ENCODE measurements at regions not wholly inside any gene's neighbourhood (a gene's known extent, or its start where the extent isn't known, plus 50 kb on each side); places are given as distances from the start of the nearest gene placed in this dataset.

GRCh38 chr5:39640552-39640951 is 215.8 kb upstream of the DAB2 start:
- Histone ChIP-seq H3K36me3 (ENCODE audit: control insufficient read depth, insufficient read depth, low read length) (no peaks in the 10 kb centered on the region), H3K27me3 (ENCODE audit: control insufficient read depth, insufficient read depth, low read length) (no peaks in the 10 kb centered on the region), H3K4me3 (ENCODE audit: low read depth, low read length) (no peak overlapping the region)
- TF ChIP-seq CTCF (IDR thresholded peaks at IDR 0.05; ENCODE audit: insufficient read depth, low read length, poor library complexity, severe bottlenecking) = no peak
- DNase-seq (ENCODE audit: low read depth) = no peak

GRCh38 chr5:39639618-39640089 is 214.9 kb upstream of the DAB2 start:
- no peak for TF ChIP-seq CTCF (IDR thresholded peaks at IDR 0.05; ENCODE audit: insufficient read depth, low read length, poor library complexity, severe bottlenecking)
- Histone ChIP-seq H3K36me3 (ENCODE audit: control insufficient read depth, insufficient read depth, low read length) (no peaks in the 10 kb centered on the region), H3K4me3 (ENCODE audit: low read depth, low read length) (no peak overlapping the region), H3K27me3 (ENCODE audit: control insufficient read depth, insufficient read depth, low read length) (no peaks in the 10 kb centered on the region)
- DNase-seq (ENCODE audit: low read depth) = no peak

GRCh38 chr5:39638813-39639212 is 214.0 kb upstream of the DAB2 start:
- Histone ChIP-seq H3K27me3 (ENCODE audit: control insufficient read depth, insufficient read depth, low read length) (no peaks in the 10 kb centered on the region), H3K4me3 (ENCODE audit: low read depth, low read length) (no peak overlapping the region), H3K36me3 (ENCODE audit: control insufficient read depth, insufficient read depth, low read length) (no peaks in the 10 kb centered on the region)
- no peak for DNase-seq (ENCODE audit: low read depth)
- TF ChIP-seq CTCF (IDR thresholded peaks at IDR 0.05; ENCODE audit: insufficient read depth, low read length, poor library complexity, severe bottlenecking) = no peak

GRCh38 chr5:39633057-39633456 is 208.3 kb upstream of the DAB2 start:
- Histone ChIP-seq H3K27me3 (ENCODE audit: control insufficient read depth, insufficient read depth, low read length) (no peaks in the 10 kb centered on the region), H3K4me3 (ENCODE audit: low read depth, low read length) (no peak overlapping the region), H3K36me3 (ENCODE audit: control insufficient read depth, insufficient read depth, low read length) (no peaks in the 10 kb centered on the region)
- no peak for DNase-seq (ENCODE audit: low read depth)
- no peak for TF ChIP-seq CTCF (IDR thresholded peaks at IDR 0.05; ENCODE audit: insufficient read depth, low read length, poor library complexity, severe bottlenecking)

- Histone ChIP-seq H3K4me3 (ENCODE audit: low read depth, low read length) (no peak overlapping the region), H3K36me3 (ENCODE audit: control insufficient read depth, insufficient read depth, low read length) (no peaks in the 10 kb centered on the region), H3K27me3 (ENCODE audit: control insufficient read depth, insufficient read depth, low read length) (no peaks in the 10 kb centered on the region)
- no peak for DNase-seq (ENCODE audit: low read depth)
- no peak for TF ChIP-seq CTCF (IDR thresholded peaks at IDR 0.05; ENCODE audit: insufficient read depth, low read length, poor library complexity, severe bottlenecking)
These were observed 207.2 kb upstream of the DAB2 start for GRCh38 chr5:39631958-39632357.

- no peaks in the 10 kb centered on the region for H3K27me3 ChIP-seq (ENCODE audit: control insufficient read depth, insufficient read depth, low read length)
- H3K4me3 ChIP-seq (ENCODE audit: low read depth, low read length) = no peak overlapping the region
- TF ChIP-seq CTCF (IDR thresholded peaks at IDR 0.05; ENCODE audit: insufficient read depth, low read length, poor library complexity, severe bottlenecking) = no peak
- no peaks in the 10 kb centered on the region for H3K36me3 ChIP-seq (ENCODE audit: control insufficient read depth, insufficient read depth, low read length)
- DNase-seq (ENCODE audit: low read depth) = no peak
These were observed 205.2 kb upstream of the DAB2 start for GRCh38 chr5:39629946-39630345.

Measured in kidney epithelial cell (primary cell).